ENCODE measurements at regions not wholly inside any gene's neighbourhood (a gene's known extent, or its start where the extent isn't known, plus 50 kb on each side); places are given as distances from the start of the nearest gene placed in this dataset.

- H3K4me3 Mint-ChIP-seq, result no peak overlapping the region
- peak overlapping the region; percentile 71 for H3K4me3 ChIP-seq (ENCODE audit: low read depth, low read length)
- H3K27me3 ChIP-seq (ENCODE audit: control insufficient read depth, insufficient read depth, low read length), result no peaks in the 10 kb centered on the region
- H3K9me3 ChIP-seq (ENCODE audit: control insufficient read depth in 2 of 2, low read length in 2 of 2), result peaks cover 4 to 6% of the 10 kb centered on the region in 2 experiments
- peaks cover 70% of the 10 kb centered on the region for H3K4me1 ChIP-seq (ENCODE audit: control insufficient read depth, insufficient read depth, low read length, poor library complexity, severe bottlenecking)
- H3K27me3 Mint-ChIP-seq, result no peaks in the 10 kb centered on the region
- ATAC-seq (ENCODE audit: low read depth in 2 of 2), result no peak
- no peak overlapping the region for H3K27ac Mint-ChIP-seq
- H3K27ac ChIP-seq (ENCODE audit: insufficient read depth, low read length, poor library complexity, severe bottlenecking), result peak overlapping the region; percentile 77
- peaks cover 4 to 25% (median 13%) of the 10 kb centered on the region in 4 donors for H3K4me1 Mint-ChIP-seq
- no peaks in the 10 kb centered on the region for H3K36me3 Mint-ChIP-seq
- no peaks in the 10 kb centered on the region for H3K36me3 ChIP-seq (ENCODE audit: control insufficient read depth, insufficient read depth, low read length)
- H3K9me3 Mint-ChIP-seq, result peaks cover 0 to 11% (median 2%) of the 10 kb centered on the region in 7 donors
- no peak for DNase-seq
These were observed 99.5 kb downstream of the FAM76B start for GRCh38 chr11:95690100-95690499.

- no peaks in the 10 kb centered on the region for H3K36me3 ChIP-seq (ENCODE audit: control insufficient read depth, insufficient read depth, low read length)
- no peak overlapping the region for H3K4me3 Mint-ChIP-seq
- peak overlapping the region; percentile 71 for H3K4me3 ChIP-seq (ENCODE audit: low read depth, low read length)
- no peaks in the 10 kb centered on the region for H3K27me3 Mint-ChIP-seq
- H3K27me3 ChIP-seq (ENCODE audit: control insufficient read depth, insufficient read depth, low read length), result no peaks in the 10 kb centered on the region
- ATAC-seq (ENCODE audit: low read depth in 2 of 2) (peak; percentile 73 to 75), DNase-seq (peak in 2 of 3 donors; percentile 78 to 94)
- peaks cover 6% of the 10 kb centered on the region for H3K36me3 Mint-ChIP-seq
- H3K4me1 Mint-ChIP-seq, result peaks cover 11 to 29% (median 22%) of the 10 kb centered on the region in 4 donors
- no peaks in the 10 kb centered on the region for H3K9me3 ChIP-seq (ENCODE audit: control insufficient read depth in 2 of 2, low read length in 2 of 2)
- H3K4me1 ChIP-seq (ENCODE audit: control insufficient read depth, insufficient read depth, low read length, poor library complexity, severe bottlenecking), result peaks cover 78% of the 10 kb centered on the region
- no peak overlapping the region for H3K27ac Mint-ChIP-seq
- H3K9me3 Mint-ChIP-seq, result peaks cover 0 to 4% (median 0%) of the 10 kb centered on the region in 7 donors
- peak overlapping the region; percentile 77 for H3K27ac ChIP-seq (ENCODE audit: insufficient read depth, low read length, poor library complexity, severe bottlenecking)
These were observed 100.9 kb downstream of the FAM76B start for GRCh38 chr11:95688501-95689222.

- no peaks in the 10 kb centered on the region for H3K27me3 ChIP-seq (ENCODE audit: control insufficient read depth, insufficient read depth, low read length)
- H3K9me3 Mint-ChIP-seq, result peaks cover 0 to 4% (median 0%) of the 10 kb centered on the region in 7 donors
- DNase-seq, result peak in 1 of 3 donors; percentile 65
- no peaks in the 10 kb centered on the region for H3K36me3 ChIP-seq (ENCODE audit: control insufficient read depth, insufficient read depth, low read length)
- peaks cover 11 to 34% (median 25%) of the 10 kb centered on the region in 4 donors for H3K4me1 Mint-ChIP-seq
- peak; percentile 13 to 17 for ATAC-seq (ENCODE audit: low read depth in 2 of 2)
- H3K27me3 Mint-ChIP-seq, result no peaks in the 10 kb centered on the region
- H3K36me3 Mint-ChIP-seq, result peaks cover 6% of the 10 kb centered on the region
- no peak overlapping the region for H3K27ac Mint-ChIP-seq
- H3K4me1 ChIP-seq (ENCODE audit: control insufficient read depth, insufficient read depth, low read length, poor library complexity, severe bottlenecking), result peaks cover 80% of the 10 kb centered on the region
- H3K4me3 ChIP-seq (ENCODE audit: low read depth, low read length), result peak overlapping the region; percentile 71
- no peaks in the 10 kb centered on the region for H3K9me3 ChIP-seq (ENCODE audit: control insufficient read depth in 2 of 2, low read length in 2 of 2)
- no peak overlapping the region for H3K4me3 Mint-ChIP-seq
- H3K27ac ChIP-seq (ENCODE audit: insufficient read depth, low read length, poor library complexity, severe bottlenecking), result peak overlapping the region; percentile 77
These were observed 101.6 kb downstream of the FAM76B start for GRCh38 chr11:95688015-95688414.

GRCh38 chr11:95686265-95686664 is 103.3 kb downstream of the FAM76B start:
- Histone ChIP-seq H3K27me3 (ENCODE audit: control insufficient read depth, insufficient read depth, low read length) (no peaks in the 10 kb centered on the region), H3K27ac (ENCODE audit: insufficient read depth, low read length, poor library complexity, severe bottlenecking) (peak overlapping the region; percentile 77), H3K4me1 (ENCODE audit: control insufficient read depth, insufficient read depth, low read length, poor library complexity, severe bottlenecking) (peaks cover 72% of the 10 kb centered on the region), H3K4me3 (ENCODE audit: low read depth, low read length) (peak overlapping the region; percentile 71), H3K9me3 (ENCODE audit: control insufficient read depth in 2 of 2, low read length in 2 of 2) (no peaks in the 10 kb centered on the region), H3K36me3 (ENCODE audit: control insufficient read depth, insufficient read depth, low read length) (no peaks in the 10 kb centered on the region)
- Mint-ChIP-seq H3K36me3 (peaks cover 9% of the 10 kb centered on the region), H3K4me1 (peaks cover 21 to 51% (median 37%) of the 10 kb centered on the region in 4 donors), H3K27me3 (no peaks in the 10 kb centered on the region), H3K27ac (peak overlapping the region in 2 of 3 donors; percentile 88 to 98), H3K4me3 (peak overlapping the region in 1 of 4 donors; percentile 82), H3K9me3 (peaks cover 0 to 1% (median 0%) of the 10 kb centered on the region in 7 donors)
- DNase-seq (no peak), ATAC-seq (ENCODE audit: low read depth in 2 of 2) (no peak)

- Histone ChIP-seq H3K36me3 (ENCODE audit: control insufficient read depth, insufficient read depth, low read length) (no peaks in the 10 kb centered on the region), H3K27me3 (ENCODE audit: control insufficient read depth, insufficient read depth, low read length) (no peaks in the 10 kb centered on the region), H3K4me1 (ENCODE audit: control insufficient read depth, insufficient read depth, low read length, poor library complexity, severe bottlenecking) (peaks cover 72% of the 10 kb centered on the region), H3K27ac (ENCODE audit: insufficient read depth, low read length, poor library complexity, severe bottlenecking) (peak overlapping the region; percentile 71), H3K4me3 (ENCODE audit: low read depth, low read length) (peak overlapping the region; percentile 71), H3K9me3 (ENCODE audit: control insufficient read depth in 2 of 2, low read length in 2 of 2) (no peaks in the 10 kb centered on the region)
- H3K4me1 Mint-ChIP-seq, result peaks cover 35 to 67% (median 51%) of the 10 kb centered on the region in 4 donors
- no peaks in the 10 kb centered on the region for H3K27me3 Mint-ChIP-seq
- peak overlapping the region in 1 of 4 donors; percentile 87 for H3K4me3 Mint-ChIP-seq
- H3K9me3 Mint-ChIP-seq, result peaks cover 0 to 1% (median 0%) of the 10 kb centered on the region in 7 donors
- ATAC-seq (ENCODE audit: low read depth in 2 of 2), result no peak
- no peak for DNase-seq
- H3K27ac Mint-ChIP-seq, result peak overlapping the region in 2 of 3 donors; percentile 97 to 98
- H3K36me3 Mint-ChIP-seq, result peaks cover 9% of the 10 kb centered on the region
These were observed 104.9 kb downstream of the FAM76B start for GRCh38 chr11:95684701-95685100.

- Mint-ChIP-seq H3K27me3 (no peaks in the 10 kb centered on the region), H3K9me3 (peaks cover 0 to 1% (median 0%) of the 10 kb centered on the region in 7 donors), H3K4me1 (peaks cover 35 to 72% (median 56%) of the 10 kb centered on the region in 4 donors), H3K36me3 (peaks cover 9% of the 10 kb centered on the region), H3K4me3 (peak overlapping the region in 1 of 4 donors; percentile 87), H3K27ac (peak overlapping the region in 2 of 3 donors; percentile 97 to 98)
- Histone ChIP-seq H3K27ac (ENCODE audit: insufficient read depth, low read length, poor library complexity, severe bottlenecking) (peak overlapping the region; percentile 71), H3K36me3 (ENCODE audit: control insufficient read depth, insufficient read depth, low read length) (no peaks in the 10 kb centered on the region), H3K27me3 (ENCODE audit: control insufficient read depth, insufficient read depth, low read length) (no peaks in the 10 kb centered on the region), H3K4me1 (ENCODE audit: control insufficient read depth, insufficient read depth, low read length, poor library complexity, severe bottlenecking) (peaks cover 71% of the 10 kb centered on the region), H3K9me3 (ENCODE audit: control insufficient read depth in 2 of 2, low read length in 2 of 2) (no peaks in the 10 kb centered on the region), H3K4me3 (ENCODE audit: low read depth, low read length) (peak overlapping the region; percentile 71)
- no peak for DNase-seq
- no peak for ATAC-seq (ENCODE audit: low read depth in 2 of 2)
These were observed 105.4 kb downstream of the FAM76B start for GRCh38 chr11:95684170-95684569.

GRCh38 chr11:95682552-95682951 is 107.0 kb downstream of the FAM76B start:
- Histone ChIP-seq H3K36me3 (ENCODE audit: control insufficient read depth, insufficient read depth, low read length) (no peaks in the 10 kb centered on the region), H3K27ac (ENCODE audit: insufficient read depth, low read length, poor library complexity, severe bottlenecking) (peak overlapping the region; percentile 71), H3K4me3 (ENCODE audit: low read depth, low read length) (peak overlapping the region; percentile 9), H3K9me3 (ENCODE audit: control insufficient read depth in 2 of 2, low read length in 2 of 2) (no peaks in the 10 kb centered on the region), H3K4me1 (ENCODE audit: control insufficient read depth, insufficient read depth, low read length, poor library complexity, severe bottlenecking) (peaks cover 62% of the 10 kb centered on the region), H3K27me3 (ENCODE audit: control insufficient read depth, insufficient read depth, low read length) (no peaks in the 10 kb centered on the region)
- Mint-ChIP-seq H3K27ac (peak overlapping the region in 2 of 3 donors; percentile 97 to 98), H3K9me3 (peaks cover 0 to 1% (median 0%) of the 10 kb centered on the region in 7 donors), H3K4me3 (peak overlapping the region in 3 of 4 donors; percentile 61 to 80 (median 63)), H3K36me3 (peaks cover 12% of the 10 kb centered on the region), H3K4me1 (peaks cover 28 to 86% (median 59%) of the 10 kb centered on the region in 4 donors), H3K27me3 (no peaks in the 10 kb centered on the region)
- no peak for ATAC-seq (ENCODE audit: low read depth in 2 of 2)
- no peak for DNase-seq

All from CD4-positive, CD25-positive, alpha-beta regulatory T cell (primary cell).